Astrocyte (in vitro differentiated cells and primary cell): ENCODE measurements at regions not wholly inside any gene's neighbourhood (a gene's known extent, or its start where the extent isn't known, plus 50 kb on each side); places are given as distances from the start of the nearest gene placed in this dataset.

ENCODE experiments used
- CTCF ChIP-seq: IDR thresholded peaks from 2 replicates; pipeline ENCODE4 v1.5.1; 2011; ENCODE audit warnings: low read depth, mild to moderate bottlenecking, inconsistent platforms, low read length, moderate library complexity; ENCODE audit not compliant: insufficient read depth
- EZH2 ChIP-seq: IDR thresholded peaks from 2 replicates; pipeline ENCODE4 v1.6.1; 2012; ENCODE audit warnings: mild to moderate bottlenecking, low read length, inconsistent platforms; ENCODE audit not compliant: insufficient read depth

- no peak for TF ChIP-seq CTCF
- TF ChIP-seq EZH2, result no peak
These were observed 97.9 kb upstream of the ANK3 start for GRCh38 chr10:60487543-60487942.
